HepG2 (cell line): ENCODE measurements at regions not wholly inside any gene's neighbourhood (a gene's known extent, or its start where the extent isn't known, plus 50 kb on each side); places are given as distances from the start of the nearest gene placed in this dataset.
A peak's percentile ranks its signal among the peaks of the same experiment; 100 is the strongest.

Experiments used
- HNF4G ChIP-seq, 2 experiments: sonication (generic) in 1 of 2; formaldehyde crosslinking in 1 of 2; IDR thresholded peaks; 2 replicates each; pipeline versions ENCODE4 v1.4.0 to v1.6.1; 2011 to 2020; ENCODE audit warnings: borderline replicate concordance in 2 of 2, low read depth in 2 of 2, mild to moderate bottlenecking in 2 of 2, low read length in 1 of 2, missing genetic modification reagents in 1 of 2, moderate library complexity in 1 of 2
- POLR2A ChIP-seq, 2 experiments: IDR thresholded peaks; 2 replicates each; pipeline ENCODE4 v1.6.1; 2011; ENCODE audit warnings: low read depth in 2 of 2, low read length in 2 of 2, mild to moderate bottlenecking in 1 of 2, moderate library complexity in 1 of 2; ENCODE audit not compliant: insufficient read depth in 1 of 2
- RXRB ChIP-seq: IDR thresholded peaks from 2 replicates; pipeline ENCODE4 v1.6.1; 2016; ENCODE audit warnings: borderline replicate concordance, missing genetic modification reagents, missing compliant biosample characterization
- ZNF83 ChIP-seq: sonication (generic); formaldehyde crosslinking; IDR thresholded peaks from 2 replicates; pipeline ENCODE4 v1.4.0; 2020; ENCODE audit warnings: missing genetic modification reagents, mild to moderate bottlenecking, borderline replicate concordance
- TF ChIP-seq, protein P1 (sequence below): sonication (generic); formaldehyde crosslinking; IDR thresholded peaks from 2 replicates; pipeline ENCODE4 v1.4.0; 2020; ENCODE audit warnings: missing genetic modification reagents, borderline replicate concordance
- TF ChIP-seq, protein P2 (sequence below), 2 experiments: sonication (generic) in 1 of 2; formaldehyde crosslinking in 1 of 2; IDR thresholded peaks; 2 replicates each; pipeline versions ENCODE4 v1.4.0 to v1.6.1; 2018 to 2020; ENCODE audit warnings: missing genetic modification reagents in 2 of 2, borderline replicate concordance in 1 of 2, low read depth in 1 of 2, mild to moderate bottlenecking in 1 of 2, missing biosample characterization in 1 of 2
- TF ChIP-seq, protein P3 (sequence below): sonication (generic); formaldehyde crosslinking; IDR thresholded peaks from 2 replicates; pipeline ENCODE4 v1.4.0; 2020; ENCODE audit warnings: missing genetic modification reagents
- TF ChIP-seq, protein P4 (sequence below): sonication (generic); formaldehyde crosslinking; IDR thresholded peaks from 2 replicates; pipeline ENCODE4 v1.5.1; 2020; ENCODE audit warnings: mild to moderate bottlenecking, missing genetic modification reagents, borderline replicate concordance
- TF ChIP-seq, protein P5 (sequence below): sonication (generic); formaldehyde crosslinking; IDR thresholded peaks from 2 replicates; pipeline ENCODE4 v1.4.0; 2020; ENCODE audit warnings: mild to moderate bottlenecking, missing genetic modification reagents

DNA sequence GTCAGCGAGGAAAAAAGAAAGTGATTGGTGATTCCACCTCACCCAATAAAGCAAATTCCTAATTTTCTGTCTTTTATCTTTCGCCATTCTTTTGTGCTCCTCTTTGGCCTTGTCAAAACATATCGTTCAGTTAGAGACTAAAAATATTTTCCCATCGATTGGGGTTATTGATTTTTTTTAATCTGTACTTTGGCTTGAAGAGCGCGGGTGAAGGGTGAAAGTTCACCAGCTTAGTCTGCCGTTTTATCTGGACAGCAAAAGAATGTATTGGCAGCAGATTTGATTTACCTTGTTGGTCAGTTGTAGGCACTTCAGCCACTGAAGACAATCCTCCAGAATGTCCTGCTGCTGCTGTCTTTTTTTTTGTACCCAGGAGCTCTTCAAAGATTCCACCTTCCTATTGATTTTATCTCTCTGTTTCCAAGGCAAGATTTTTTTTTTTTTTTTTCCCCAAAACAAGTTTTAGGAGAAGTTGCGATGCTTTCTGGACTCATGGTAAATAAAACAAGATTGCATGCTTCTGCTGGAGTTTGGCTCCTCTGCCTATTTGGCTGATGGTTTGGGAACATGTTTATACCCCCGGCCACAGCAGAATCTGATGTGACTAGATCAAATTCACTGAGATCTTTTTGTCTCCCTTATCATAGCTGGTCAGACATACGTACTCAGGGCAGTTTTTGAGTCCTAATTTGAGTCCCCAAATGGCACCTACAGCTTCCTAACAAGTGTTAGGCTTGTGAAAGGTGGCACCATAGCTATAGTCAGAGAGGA, 269.3 kb upstream of the ONECUT1 start (continued):
- TF ChIP-seq, protein P1, sequence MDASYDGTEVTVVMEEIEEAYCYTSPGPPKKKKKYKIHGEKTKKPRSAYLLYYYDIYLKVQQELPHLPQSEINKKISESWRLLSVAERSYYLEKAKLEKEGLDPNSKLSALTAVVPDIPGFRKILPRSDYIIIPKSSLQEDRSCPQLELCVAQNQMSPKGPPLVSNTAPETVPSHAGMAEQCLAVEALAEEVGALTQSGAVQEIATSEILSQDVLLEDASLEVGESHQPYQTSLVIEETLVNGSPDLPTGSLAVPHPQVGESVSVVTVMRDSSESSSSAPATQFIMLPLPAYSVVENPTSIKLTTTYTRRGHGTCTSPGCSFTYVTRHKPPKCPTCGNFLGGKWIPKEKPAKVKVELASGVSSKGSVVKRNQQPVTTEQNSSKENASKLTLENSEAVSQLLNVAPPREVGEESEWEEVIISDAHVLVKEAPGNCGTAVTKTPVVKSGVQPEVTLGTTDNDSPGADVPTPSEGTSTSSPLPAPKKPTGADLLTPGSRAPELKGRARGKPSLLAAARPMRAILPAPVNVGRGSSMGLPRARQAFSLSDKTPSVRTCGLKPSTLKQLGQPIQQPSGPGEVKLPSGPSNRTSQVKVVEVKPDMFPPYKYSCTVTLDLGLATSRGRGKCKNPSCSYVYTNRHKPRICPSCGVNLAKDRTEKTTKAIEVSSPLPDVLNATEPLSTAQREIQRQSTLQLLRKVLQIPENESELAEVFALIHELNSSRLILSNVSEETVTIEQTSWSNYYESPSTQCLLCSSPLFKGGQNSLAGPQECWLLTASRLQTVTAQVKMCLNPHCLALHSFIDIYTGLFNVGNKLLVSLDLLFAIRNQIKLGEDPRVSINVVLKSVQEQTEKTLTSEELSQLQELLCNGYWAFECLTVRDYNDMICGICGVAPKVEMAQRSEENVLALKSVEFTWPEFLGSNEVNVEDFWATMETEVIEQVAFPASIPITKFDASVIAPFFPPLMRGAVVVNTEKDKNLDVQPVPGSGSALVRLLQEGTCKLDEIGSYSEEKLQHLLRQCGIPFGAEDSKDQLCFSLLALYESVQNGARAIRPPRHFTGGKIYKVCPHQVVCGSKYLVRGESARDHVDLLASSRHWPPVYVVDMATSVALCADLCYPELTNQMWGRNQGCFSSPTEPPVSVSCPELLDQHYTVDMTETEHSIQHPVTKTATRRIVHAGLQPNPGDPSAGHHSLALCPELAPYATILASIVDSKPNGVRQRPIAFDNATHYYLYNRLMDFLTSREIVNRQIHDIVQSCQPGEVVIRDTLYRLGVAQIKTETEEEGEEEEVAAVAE (CRISPR knock-in tag): no peak
- TF ChIP-seq, protein P2, sequence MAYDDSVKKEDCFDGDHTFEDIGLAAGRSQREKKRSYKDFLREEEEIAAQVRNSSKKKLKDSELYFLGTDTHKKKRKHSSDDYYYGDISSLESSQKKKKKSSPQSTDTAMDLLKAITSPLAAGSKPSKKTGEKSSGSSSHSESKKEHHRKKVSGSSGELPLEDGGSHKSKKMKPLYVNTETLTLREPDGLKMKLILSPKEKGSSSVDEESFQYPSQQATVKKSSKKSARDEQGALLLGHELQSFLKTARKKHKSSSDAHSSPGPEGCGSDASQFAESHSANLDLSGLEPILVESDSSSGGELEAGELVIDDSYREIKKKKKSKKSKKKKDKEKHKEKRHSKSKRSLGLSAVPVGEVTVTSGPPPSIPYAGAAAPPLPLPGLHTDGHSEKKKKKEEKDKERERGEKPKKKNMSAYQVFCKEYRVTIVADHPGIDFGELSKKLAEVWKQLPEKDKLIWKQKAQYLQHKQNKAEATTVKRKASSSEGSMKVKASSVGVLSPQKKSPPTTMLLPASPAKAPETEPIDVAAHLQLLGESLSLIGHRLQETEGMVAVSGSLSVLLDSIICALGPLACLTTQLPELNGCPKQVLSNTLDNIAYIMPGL (CRISPR knock-in tag; IDR thresholded peaks at IDR 0.05; ENCODE audit: borderline replicate concordance in 1 of 2, low read depth in 1 of 2): no peak
- TF ChIP-seq RXRB (peak; percentile 81), ZNF83 (no peak), HNF4G (IDR thresholded peaks at IDR 0.05; ENCODE audit: borderline replicate concordance, low read depth, low read length) (peak; percentile 69), HNF4G (CRISPR knock-in tag; IDR thresholded peaks at IDR 0.05; ENCODE audit: borderline replicate concordance, low read depth) (peak; percentile 59; the same call in 1 of the 2 replicates), POLR2A (IDR thresholded peaks at IDR 0.05; ENCODE audit: insufficient read depth in 1 of 2, low read depth in 2 of 2, low read length in 2 of 2) (no peak)
- TF ChIP-seq, protein P3, sequence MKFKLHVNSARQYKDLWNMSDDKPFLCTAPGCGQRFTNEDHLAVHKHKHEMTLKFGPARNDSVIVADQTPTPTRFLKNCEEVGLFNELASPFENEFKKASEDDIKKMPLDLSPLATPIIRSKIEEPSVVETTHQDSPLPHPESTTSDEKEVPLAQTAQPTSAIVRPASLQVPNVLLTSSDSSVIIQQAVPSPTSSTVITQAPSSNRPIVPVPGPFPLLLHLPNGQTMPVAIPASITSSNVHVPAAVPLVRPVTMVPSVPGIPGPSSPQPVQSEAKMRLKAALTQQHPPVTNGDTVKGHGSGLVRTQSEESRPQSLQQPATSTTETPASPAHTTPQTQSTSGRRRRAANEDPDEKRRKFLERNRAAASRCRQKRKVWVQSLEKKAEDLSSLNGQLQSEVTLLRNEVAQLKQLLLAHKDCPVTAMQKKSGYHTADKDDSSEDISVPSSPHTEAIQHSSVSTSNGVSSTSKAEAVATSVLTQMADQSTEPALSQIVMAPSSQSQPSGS (CRISPR knock-in tag): 0 out of 2 replicates have a peak, but pooled peaks have one; percentile 32
- TF ChIP-seq, protein P4, sequence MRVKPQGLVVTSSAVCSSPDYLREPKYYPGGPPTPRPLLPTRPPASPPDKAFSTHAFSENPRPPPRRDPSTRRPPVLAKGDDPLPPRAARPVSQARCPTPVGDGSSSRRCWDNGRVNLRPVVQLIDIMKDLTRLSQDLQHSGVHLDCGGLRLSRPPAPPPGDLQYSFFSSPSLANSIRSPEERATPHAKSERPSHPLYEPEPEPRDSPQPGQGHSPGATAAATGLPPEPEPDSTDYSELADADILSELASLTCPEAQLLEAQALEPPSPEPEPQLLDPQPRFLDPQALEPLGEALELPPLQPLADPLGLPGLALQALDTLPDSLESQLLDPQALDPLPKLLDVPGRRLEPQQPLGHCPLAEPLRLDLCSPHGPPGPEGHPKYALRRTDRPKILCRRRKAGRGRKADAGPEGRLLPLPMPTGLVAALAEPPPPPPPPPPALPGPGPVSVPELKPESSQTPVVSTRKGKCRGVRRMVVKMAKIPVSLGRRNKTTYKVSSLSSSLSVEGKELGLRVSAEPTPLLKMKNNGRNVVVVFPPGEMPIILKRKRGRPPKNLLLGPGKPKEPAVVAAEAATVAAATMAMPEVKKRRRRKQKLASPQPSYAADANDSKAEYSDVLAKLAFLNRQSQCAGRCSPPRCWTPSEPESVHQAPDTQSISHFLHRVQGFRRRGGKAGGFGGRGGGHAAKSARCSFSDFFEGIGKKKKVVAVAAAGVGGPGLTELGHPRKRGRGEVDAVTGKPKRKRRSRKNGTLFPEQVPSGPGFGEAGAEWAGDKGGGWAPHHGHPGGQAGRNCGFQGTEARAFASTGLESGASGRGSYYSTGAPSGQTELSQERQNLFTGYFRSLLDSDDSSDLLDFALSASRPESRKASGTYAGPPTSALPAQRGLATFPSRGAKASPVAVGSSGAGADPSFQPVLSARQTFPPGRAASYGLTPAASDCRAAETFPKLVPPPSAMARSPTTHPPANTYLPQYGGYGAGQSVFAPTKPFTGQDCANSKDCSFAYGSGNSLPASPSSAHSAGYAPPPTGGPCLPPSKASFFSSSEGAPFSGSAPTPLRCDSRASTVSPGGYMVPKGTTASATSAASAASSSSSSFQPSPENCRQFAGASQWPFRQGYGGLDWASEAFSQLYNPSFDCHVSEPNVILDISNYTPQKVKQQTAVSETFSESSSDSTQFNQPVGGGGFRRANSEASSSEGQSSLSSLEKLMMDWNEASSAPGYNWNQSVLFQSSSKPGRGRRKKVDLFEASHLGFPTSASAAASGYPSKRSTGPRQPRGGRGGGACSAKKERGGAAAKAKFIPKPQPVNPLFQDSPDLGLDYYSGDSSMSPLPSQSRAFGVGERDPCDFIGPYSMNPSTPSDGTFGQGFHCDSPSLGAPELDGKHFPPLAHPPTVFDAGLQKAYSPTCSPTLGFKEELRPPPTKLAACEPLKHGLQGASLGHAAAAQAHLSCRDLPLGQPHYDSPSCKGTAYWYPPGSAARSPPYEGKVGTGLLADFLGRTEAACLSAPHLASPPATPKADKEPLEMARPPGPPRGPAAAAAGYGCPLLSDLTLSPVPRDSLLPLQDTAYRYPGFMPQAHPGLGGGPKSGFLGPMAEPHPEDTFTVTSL (CRISPR knock-in tag): peak; percentile 90; the same call in 1 of the 2 replicates
- TF ChIP-seq, protein P5, sequence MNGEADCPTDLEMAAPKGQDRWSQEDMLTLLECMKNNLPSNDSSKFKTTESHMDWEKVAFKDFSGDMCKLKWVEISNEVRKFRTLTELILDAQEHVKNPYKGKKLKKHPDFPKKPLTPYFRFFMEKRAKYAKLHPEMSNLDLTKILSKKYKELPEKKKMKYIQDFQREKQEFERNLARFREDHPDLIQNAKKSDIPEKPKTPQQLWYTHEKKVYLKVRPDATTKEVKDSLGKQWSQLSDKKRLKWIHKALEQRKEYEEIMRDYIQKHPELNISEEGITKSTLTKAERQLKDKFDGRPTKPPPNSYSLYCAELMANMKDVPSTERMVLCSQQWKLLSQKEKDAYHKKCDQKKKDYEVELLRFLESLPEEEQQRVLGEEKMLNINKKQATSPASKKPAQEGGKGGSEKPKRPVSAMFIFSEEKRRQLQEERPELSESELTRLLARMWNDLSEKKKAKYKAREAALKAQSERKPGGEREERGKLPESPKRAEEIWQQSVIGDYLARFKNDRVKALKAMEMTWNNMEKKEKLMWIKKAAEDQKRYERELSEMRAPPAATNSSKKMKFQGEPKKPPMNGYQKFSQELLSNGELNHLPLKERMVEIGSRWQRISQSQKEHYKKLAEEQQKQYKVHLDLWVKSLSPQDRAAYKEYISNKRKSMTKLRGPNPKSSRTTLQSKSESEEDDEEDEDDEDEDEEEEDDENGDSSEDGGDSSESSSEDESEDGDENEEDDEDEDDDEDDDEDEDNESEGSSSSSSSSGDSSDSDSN (CRISPR knock-in tag): no peak
